ENCODE measurements at regions not wholly inside any gene's neighbourhood (a gene's known extent, or its start where the extent isn't known, plus 50 kb on each side); places are given as distances from the start of the nearest gene placed in this dataset.

DNA sequence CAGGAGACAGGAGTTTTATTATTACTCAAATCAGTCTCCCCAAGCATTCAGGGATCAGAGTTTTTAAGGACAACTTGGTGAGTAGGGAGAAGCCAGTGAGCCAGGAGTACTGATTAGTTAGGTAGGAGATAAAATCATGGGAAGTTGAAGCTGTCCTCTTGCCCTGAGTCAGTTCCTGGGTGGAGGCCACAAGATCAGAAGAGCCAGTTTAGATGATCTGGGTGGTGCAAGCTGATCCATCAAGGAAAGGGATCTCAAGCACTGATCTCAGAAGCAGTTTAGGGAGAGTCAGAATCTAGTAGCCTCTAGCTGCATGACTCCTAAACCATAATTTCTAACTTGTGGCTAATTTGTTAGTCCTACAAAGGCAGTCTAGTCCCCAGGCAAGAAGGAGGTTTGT lies 706.5 kb upstream of the MAP3K7 start:
- DNase-seq (ENCODE audit: low spot score) = no peak
- H3K4me1 Mint-ChIP-seq (ENCODE audit: low read depth) = no peaks in the 10 kb centered on the region
- intact Hi-C loops (cut with micrococcal nuclease) = no loop called here
- H3K27ac Mint-ChIP-seq = no peak overlapping the region
- no peaks in the 10 kb centered on the region for H3K36me3 Mint-ChIP-seq (ENCODE audit: low read depth)
- H3K9me3 Mint-ChIP-seq = no peaks in the 10 kb centered on the region
- no peaks in the 10 kb centered on the region for H3K27me3 Mint-ChIP-seq (ENCODE audit: low read depth)
- H3K4me3 Mint-ChIP-seq (ENCODE audit: low read depth) = no peak overlapping the region

DNA sequence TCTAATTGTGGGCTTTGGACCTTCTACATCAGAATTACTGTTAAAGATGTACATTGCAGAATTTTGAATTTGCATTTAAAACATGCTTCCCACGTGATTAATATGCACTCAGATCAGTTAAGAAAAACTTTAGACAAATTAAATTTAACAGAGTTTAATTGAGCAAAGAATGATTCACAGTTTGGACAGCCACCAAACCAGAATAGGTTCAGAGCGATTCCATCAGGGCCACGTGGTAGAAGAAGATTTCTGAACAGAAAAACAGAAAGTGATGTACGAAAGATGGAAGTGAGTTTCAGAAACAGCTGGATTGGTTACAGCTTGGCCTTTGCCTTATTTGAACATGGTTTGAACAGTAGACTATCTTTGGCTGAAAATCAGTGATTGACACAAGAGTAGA lies 704.2 kb upstream of the MAP3K7 start:
- Mint-ChIP-seq H3K27me3 (ENCODE audit: low read depth) (no peaks in the 10 kb centered on the region), H3K4me3 (ENCODE audit: low read depth) (no peak overlapping the region), H3K27ac (no peak overlapping the region), H3K4me1 (ENCODE audit: low read depth) (no peaks in the 10 kb centered on the region), H3K36me3 (ENCODE audit: low read depth) (no peaks in the 10 kb centered on the region), H3K9me3 (no peaks in the 10 kb centered on the region)
- intact Hi-C loops (cut with micrococcal nuclease) = no loop called here
- no peak for DNase-seq (ENCODE audit: low spot score)

DNA sequence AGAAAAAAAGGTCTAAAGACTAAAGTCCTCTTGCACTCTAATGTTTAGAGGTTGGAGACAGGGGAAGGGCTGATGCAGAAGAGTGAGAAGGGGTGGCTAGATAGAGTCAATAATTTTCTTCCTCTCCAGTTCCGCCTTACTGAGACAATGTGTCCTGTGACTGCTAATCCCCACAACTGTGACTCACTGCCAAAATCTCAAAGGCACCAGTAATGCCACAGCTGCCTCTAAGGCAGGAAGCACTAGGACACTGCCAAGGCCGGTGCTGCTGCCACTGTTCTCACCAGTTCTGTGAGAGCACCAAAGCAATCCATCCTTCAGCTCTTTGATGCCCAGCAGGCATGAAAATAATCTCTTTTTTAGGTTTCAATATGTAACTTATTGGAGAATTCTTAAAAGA lies 701.9 kb upstream of the MAP3K7 start:
- no peaks in the 10 kb centered on the region for H3K36me3 Mint-ChIP-seq (ENCODE audit: low read depth)
- intact Hi-C loops (cut with micrococcal nuclease) = no loop called here
- no peak for DNase-seq (ENCODE audit: low spot score)
- H3K9me3 Mint-ChIP-seq = no peaks in the 10 kb centered on the region
- no peak overlapping the region for H3K4me3 Mint-ChIP-seq (ENCODE audit: low read depth)
- no peaks in the 10 kb centered on the region for H3K27me3 Mint-ChIP-seq (ENCODE audit: low read depth)
- H3K4me1 Mint-ChIP-seq (ENCODE audit: low read depth) = no peaks in the 10 kb centered on the region
- H3K27ac Mint-ChIP-seq = no peak overlapping the region

DNA sequence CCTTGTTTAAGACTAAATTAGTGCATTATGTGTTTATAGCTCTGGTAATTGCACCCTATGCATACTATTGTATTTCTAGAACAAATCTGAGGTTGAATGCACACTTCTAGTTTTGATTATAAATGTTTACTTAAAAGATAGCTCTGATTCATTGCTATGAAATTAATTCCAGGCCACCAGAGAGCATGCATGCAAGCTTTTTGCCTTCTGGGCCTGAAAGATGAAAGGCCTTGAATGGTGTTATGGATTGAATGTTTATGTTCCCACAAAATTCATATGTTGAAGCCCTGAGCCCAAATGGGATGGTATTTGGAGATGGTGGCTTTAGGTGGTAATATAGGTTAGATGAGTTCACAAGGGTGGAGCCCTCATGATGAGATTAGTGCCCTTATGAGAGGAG lies 695.0 kb upstream of the MAP3K7 start:
- intact Hi-C loops (cut with micrococcal nuclease) = no loop called here
- H3K4me1 Mint-ChIP-seq (ENCODE audit: low read depth) = no peaks in the 10 kb centered on the region
- H3K9me3 Mint-ChIP-seq = no peaks in the 10 kb centered on the region
- no peak overlapping the region for H3K4me3 Mint-ChIP-seq (ENCODE audit: low read depth)
- H3K36me3 Mint-ChIP-seq (ENCODE audit: low read depth) = no peaks in the 10 kb centered on the region
- no peak overlapping the region for H3K27ac Mint-ChIP-seq
- no peaks in the 10 kb centered on the region for H3K27me3 Mint-ChIP-seq (ENCODE audit: low read depth)
- no peak for DNase-seq (ENCODE audit: low spot score)

DNA sequence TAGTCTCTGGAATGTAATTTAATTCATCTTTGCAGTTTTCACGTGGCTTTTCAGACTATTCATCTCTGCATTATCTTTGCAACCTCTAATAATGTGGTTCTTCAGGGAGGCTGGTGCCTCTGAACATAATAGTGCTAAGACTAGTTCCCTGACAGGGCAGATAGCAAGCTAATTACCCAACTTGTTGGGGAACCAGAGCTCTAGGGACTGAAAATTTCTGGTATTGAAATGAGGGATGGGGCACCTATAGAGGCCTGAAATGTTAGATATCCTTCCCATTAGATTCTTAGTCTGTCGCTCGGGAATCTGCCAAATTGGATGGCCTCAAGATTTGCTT lies 693.6 kb upstream of the MAP3K7 start:
- intact Hi-C loops (cut with micrococcal nuclease) = no loop called here
- Mint-ChIP-seq H3K27me3 (ENCODE audit: low read depth) (no peaks in the 10 kb centered on the region), H3K4me1 (ENCODE audit: low read depth) (no peaks in the 10 kb centered on the region), H3K36me3 (ENCODE audit: low read depth) (no peaks in the 10 kb centered on the region), H3K9me3 (no peaks in the 10 kb centered on the region), H3K27ac (no peak overlapping the region), H3K4me3 (ENCODE audit: low read depth) (no peak overlapping the region)
- no peak for DNase-seq (ENCODE audit: low spot score)

DNA sequence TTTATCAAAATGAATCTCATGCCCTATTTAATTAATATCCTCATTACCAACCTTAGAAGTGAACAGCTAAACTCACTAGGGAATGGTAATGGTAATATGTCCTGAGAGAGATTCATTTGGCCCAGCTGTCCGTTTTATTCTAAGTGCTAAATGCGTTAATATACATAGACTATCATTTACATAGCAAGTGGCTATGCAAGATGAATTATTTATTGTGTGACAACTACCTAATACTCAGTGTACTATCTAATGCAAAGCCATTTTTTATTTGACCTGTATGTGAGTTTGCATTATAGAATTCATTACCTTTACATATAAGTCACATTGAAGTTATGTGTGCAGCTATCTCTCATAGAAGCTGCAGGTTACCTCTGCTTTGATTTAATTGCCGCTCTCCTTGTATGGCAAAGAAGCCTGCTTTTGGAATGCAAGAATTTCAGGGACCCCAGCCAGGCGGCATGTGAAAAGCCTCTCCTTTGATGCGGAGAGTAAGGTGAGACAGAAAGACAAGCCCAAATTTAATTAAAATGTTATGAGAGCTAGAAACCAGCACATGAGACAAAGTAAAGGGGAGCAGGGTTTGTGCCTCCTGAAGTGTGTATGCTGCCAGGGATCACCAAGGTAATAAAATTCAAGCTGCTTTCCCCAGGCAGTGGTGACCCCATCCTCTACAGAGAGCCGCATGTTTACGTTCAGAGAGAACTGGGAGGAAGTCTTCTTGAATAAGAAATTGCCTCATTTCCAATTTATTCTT lies 693.0 kb upstream of the MAP3K7 start:
- H3K27me3 Mint-ChIP-seq (ENCODE audit: low read depth) = no peaks in the 10 kb centered on the region
- intact Hi-C loops (cut with micrococcal nuclease) = no loop called here
- no peak for DNase-seq (ENCODE audit: low spot score)
- no peak overlapping the region for H3K27ac Mint-ChIP-seq
- no peaks in the 10 kb centered on the region for H3K4me1 Mint-ChIP-seq (ENCODE audit: low read depth)
- no peaks in the 10 kb centered on the region for H3K9me3 Mint-ChIP-seq
- H3K36me3 Mint-ChIP-seq (ENCODE audit: low read depth) = no peaks in the 10 kb centered on the region
- H3K4me3 Mint-ChIP-seq (ENCODE audit: low read depth) = no peak overlapping the region

DNA sequence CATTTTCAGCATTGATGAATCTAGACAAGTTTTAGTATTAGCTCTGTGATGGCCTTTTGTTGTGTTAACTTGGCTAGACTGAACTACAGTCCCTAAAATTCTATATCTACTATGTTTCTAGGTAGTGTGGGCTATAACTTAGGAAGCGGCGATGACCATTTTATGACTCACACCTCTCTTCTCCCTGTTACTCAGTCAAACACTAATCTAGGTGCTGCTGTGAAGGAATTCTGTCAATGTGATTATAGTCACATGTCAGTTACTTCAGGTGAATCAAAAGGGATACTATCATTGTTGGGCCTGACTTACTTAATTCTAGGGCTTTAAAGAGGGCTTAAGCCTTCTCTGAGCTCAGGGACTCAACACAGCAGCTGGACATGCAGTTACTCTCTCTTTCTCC lies 691.5 kb upstream of the MAP3K7 start:
- Mint-ChIP-seq H3K4me1 (ENCODE audit: low read depth) (no peaks in the 10 kb centered on the region), H3K9me3 (no peaks in the 10 kb centered on the region), H3K27me3 (ENCODE audit: low read depth) (no peaks in the 10 kb centered on the region), H3K36me3 (ENCODE audit: low read depth) (no peaks in the 10 kb centered on the region), H3K4me3 (ENCODE audit: low read depth) (no peak overlapping the region), H3K27ac (no peak overlapping the region)
- no peak for DNase-seq (ENCODE audit: low spot score)
- intact Hi-C loops (cut with micrococcal nuclease) = no loop called here

DNA sequence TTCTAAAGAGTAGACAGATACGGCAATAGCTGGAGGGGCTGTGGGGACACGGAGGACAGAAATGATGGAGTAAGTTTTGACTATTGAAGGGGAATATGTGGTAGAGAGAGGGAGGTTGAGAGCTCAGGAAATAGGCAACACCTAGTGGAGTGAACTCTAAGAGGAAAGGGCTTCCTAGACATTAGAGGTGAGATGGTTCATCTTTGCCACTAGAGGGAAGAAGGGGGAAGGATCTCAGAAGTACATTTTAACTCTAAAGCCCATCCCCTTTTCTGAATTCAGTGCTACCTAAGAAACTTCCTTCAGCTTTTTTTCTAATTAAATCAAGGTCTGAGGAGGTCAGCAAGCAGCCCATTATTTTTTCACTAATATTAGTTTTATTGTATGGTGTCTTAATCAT lies 689.4 kb upstream of the MAP3K7 start:
- Mint-ChIP-seq H3K27me3 (ENCODE audit: low read depth) (no peaks in the 10 kb centered on the region), H3K27ac (no peak overlapping the region), H3K4me1 (ENCODE audit: low read depth) (no peaks in the 10 kb centered on the region), H3K36me3 (ENCODE audit: low read depth) (no peaks in the 10 kb centered on the region), H3K9me3 (no peaks in the 10 kb centered on the region), H3K4me3 (ENCODE audit: low read depth) (no peak overlapping the region)
- intact Hi-C loops (cut with micrococcal nuclease) = no loop called here
- no peak for DNase-seq (ENCODE audit: low spot score)

DNA sequence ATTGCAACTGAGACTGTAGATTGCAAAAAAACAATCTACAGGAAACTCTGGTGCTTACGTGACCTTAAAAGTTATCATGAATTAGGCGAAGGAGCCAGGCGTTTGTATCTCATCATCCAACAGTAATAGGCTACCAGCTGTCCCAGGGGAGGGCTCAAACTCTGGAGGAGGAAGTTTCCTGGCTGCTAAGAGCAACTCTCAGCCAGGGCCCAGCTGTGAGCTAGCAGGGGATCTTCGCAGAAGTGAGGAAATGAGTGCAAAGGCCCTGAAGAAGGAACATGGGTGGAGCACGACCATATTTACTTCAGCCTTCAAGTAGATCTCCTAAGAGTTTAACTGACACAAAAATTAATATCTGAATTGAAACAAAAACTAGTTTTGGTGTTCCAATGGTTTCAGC lies 686.9 kb upstream of the MAP3K7 start:
- intact Hi-C loops (cut with micrococcal nuclease) = no loop called here

DNA sequence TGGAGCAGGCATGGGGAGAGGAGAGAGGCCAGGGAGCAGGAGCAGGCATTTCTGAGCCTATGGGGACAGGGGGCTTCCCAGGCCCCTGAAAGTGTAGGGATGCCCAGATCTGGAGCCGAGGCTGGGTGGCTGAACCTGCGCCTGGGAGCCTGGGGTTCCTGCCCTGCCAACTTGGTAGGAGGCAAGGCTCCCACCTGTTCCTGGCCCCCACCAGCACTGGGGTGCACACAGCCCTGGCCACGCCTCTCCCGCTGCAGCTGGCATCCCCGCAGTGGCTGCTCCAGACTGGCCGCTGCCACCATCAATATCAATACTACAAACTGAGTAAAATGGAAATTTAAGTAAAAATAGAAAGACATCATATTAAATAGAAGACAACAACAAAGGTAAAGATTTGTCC lies 684.9 kb upstream of the MAP3K7 start:
- DNase-seq (ENCODE audit: low spot score) = no peak
- Mint-ChIP-seq H3K9me3 (no peaks in the 10 kb centered on the region), H3K4me1 (ENCODE audit: low read depth) (no peaks in the 10 kb centered on the region), H3K36me3 (ENCODE audit: low read depth) (no peaks in the 10 kb centered on the region), H3K4me3 (ENCODE audit: low read depth) (no peak overlapping the region), H3K27ac (no peak overlapping the region), H3K27me3 (ENCODE audit: low read depth) (no peaks in the 10 kb centered on the region)
- intact Hi-C loops (cut with micrococcal nuclease) = no loop called here

More for the DNA sequence above, 686.9 kb upstream of the MAP3K7 start:
- no peak overlapping the region for H3K27ac Mint-ChIP-seq
- H3K4me3 Mint-ChIP-seq (ENCODE audit: low read depth) = no peak overlapping the region
- H3K4me1 Mint-ChIP-seq (ENCODE audit: low read depth) = no peaks in the 10 kb centered on the region
- no peak for DNase-seq (ENCODE audit: low spot score)
- no peaks in the 10 kb centered on the region for H3K9me3 Mint-ChIP-seq
- H3K27me3 Mint-ChIP-seq (ENCODE audit: low read depth) = no peaks in the 10 kb centered on the region
- H3K36me3 Mint-ChIP-seq (ENCODE audit: low read depth) = no peaks in the 10 kb centered on the region

DNA sequence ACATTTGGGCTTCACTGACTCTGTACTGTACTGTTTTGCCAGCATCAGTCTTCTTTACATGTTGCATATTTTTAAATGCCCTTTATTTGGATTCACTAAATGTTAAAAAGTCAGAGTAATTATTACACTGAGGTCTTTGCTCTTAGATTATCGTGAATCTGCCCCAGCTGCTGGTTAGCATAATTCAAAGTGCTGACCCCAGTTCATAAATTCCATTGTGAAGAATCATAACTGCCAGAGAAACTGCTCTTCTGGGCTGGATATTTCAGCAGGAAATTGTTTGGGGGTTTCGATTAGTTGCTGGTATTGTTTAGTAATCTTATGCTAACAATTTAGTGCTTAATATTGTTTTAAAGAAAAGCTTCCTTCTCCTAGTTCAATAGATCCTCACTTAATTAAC lies 682.1 kb upstream of the MAP3K7 start:
- H3K27ac Mint-ChIP-seq = no peak overlapping the region
- H3K4me3 Mint-ChIP-seq (ENCODE audit: low read depth) = no peak overlapping the region
- no peaks in the 10 kb centered on the region for H3K4me1 Mint-ChIP-seq (ENCODE audit: low read depth)
- no peaks in the 10 kb centered on the region for H3K36me3 Mint-ChIP-seq (ENCODE audit: low read depth)
- no peaks in the 10 kb centered on the region for H3K27me3 Mint-ChIP-seq (ENCODE audit: low read depth)
- H3K9me3 Mint-ChIP-seq = no peaks in the 10 kb centered on the region
- DNase-seq (ENCODE audit: low spot score) = no peak
- intact Hi-C loops (cut with micrococcal nuclease) = no loop called here

DNA sequence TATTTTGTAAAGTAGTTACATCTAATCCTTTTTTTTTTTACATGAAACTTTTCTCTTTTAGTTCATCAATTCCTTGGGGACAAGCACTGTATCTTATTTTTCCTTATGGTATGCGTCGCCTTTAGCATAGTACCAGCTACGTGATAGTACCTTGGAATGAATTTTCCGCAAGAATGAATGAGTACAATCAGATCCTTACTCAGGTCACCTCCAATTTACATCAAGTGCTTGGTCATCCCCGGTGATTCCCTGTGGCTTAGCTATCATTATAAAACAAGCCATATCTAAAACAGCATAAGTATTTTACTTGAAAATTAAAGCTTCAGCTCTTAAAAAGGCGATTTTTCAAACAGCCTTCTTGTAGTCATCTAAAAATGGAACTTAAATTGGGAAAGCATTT lies 680.4 kb upstream of the MAP3K7 start:
- DNase-seq (ENCODE audit: low spot score) = no peak
- no peaks in the 10 kb centered on the region for H3K9me3 Mint-ChIP-seq
- H3K27me3 Mint-ChIP-seq (ENCODE audit: low read depth) = no peaks in the 10 kb centered on the region
- H3K4me3 Mint-ChIP-seq (ENCODE audit: low read depth) = no peak overlapping the region
- H3K36me3 Mint-ChIP-seq (ENCODE audit: low read depth) = no peaks in the 10 kb centered on the region
- H3K4me1 Mint-ChIP-seq (ENCODE audit: low read depth) = no peaks in the 10 kb centered on the region
- no peak overlapping the region for H3K27ac Mint-ChIP-seq
- intact Hi-C loops (cut with micrococcal nuclease) = no loop called here

DNA sequence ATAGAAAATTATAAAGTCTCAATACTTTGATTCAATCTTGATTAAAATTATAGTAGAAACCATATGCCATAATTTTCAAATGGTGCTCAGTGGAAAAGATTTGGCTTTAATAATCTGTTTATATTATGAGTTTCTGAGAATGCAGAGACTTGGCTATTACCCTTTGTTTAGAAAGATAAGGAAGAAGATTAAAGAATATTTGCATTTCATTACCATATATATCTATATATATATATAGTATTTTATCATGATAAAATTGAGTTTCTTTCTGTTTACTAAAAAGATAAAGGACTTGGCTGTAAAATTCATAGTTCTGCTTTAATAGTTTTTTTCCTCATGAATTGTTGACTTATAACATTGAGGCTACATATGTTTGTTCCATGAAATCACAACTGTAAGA lies 679.3 kb upstream of the MAP3K7 start:
- Mint-ChIP-seq H3K4me1 (ENCODE audit: low read depth) (no peaks in the 10 kb centered on the region), H3K36me3 (ENCODE audit: low read depth) (no peaks in the 10 kb centered on the region), H3K9me3 (no peaks in the 10 kb centered on the region), H3K4me3 (ENCODE audit: low read depth) (no peak overlapping the region), H3K27me3 (ENCODE audit: low read depth) (no peaks in the 10 kb centered on the region), H3K27ac (no peak overlapping the region)
- no peak for DNase-seq (ENCODE audit: low spot score)
- intact Hi-C loops (cut with micrococcal nuclease) = no loop called here

DNA sequence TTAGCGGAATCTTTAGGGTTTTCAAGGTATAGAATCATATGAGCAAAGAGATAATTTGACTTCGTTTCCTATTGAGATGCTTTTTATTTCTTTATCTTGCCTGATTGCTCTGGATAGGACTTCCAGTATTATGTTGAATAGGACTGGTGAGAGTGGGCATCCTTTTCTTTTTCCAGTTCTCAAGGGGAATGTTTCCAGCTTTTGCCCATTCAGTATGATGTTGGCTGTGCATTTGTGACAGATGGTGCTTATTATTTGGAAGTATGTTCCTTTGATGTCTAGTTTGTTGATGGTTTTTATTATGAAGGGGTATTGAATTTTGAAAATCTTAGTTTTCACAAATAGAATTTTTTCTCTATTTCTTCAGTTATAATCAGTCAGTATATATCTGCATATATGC lies 656.6 kb upstream of the MAP3K7 start:
- Mint-ChIP-seq H3K27me3 (ENCODE audit: low read depth) (no peaks in the 10 kb centered on the region), H3K9me3 (no peaks in the 10 kb centered on the region), H3K27ac (no peak overlapping the region), H3K36me3 (ENCODE audit: low read depth) (no peaks in the 10 kb centered on the region), H3K4me3 (ENCODE audit: low read depth) (no peak overlapping the region), H3K4me1 (ENCODE audit: low read depth) (no peaks in the 10 kb centered on the region)
- DNase-seq (ENCODE audit: low spot score) = no peak
- intact Hi-C loops (cut with micrococcal nuclease) = no loop called here

Data from activated T-helper 2 cell treated with anti-CD3 and anti-CD28 coated beads, Interferon-gamma antibody, Interleukin-2, Interleukin-4, amounts not matched to agents 10 μg/mL and 5 μg/mL and 100 μg/mL, durations not matched to agents 14 hours and 24 hours and 36 hours (primary cell).